ENCODE measurements at regions not wholly inside any gene's neighbourhood (a gene's known extent, or its start where the extent isn't known, plus 50 kb on each side); places are given as distances from the start of the nearest gene placed in this dataset.

GRCh38 chr10:123408660-123409059 lies 254.5 kb downstream of the BUB3 start:
- H3K4me3 ChIP-seq, result no peak overlapping the region
- ATAC-seq (no peak), DNase-seq (no peak)
- TF ChIP-seq, protein P1, sequence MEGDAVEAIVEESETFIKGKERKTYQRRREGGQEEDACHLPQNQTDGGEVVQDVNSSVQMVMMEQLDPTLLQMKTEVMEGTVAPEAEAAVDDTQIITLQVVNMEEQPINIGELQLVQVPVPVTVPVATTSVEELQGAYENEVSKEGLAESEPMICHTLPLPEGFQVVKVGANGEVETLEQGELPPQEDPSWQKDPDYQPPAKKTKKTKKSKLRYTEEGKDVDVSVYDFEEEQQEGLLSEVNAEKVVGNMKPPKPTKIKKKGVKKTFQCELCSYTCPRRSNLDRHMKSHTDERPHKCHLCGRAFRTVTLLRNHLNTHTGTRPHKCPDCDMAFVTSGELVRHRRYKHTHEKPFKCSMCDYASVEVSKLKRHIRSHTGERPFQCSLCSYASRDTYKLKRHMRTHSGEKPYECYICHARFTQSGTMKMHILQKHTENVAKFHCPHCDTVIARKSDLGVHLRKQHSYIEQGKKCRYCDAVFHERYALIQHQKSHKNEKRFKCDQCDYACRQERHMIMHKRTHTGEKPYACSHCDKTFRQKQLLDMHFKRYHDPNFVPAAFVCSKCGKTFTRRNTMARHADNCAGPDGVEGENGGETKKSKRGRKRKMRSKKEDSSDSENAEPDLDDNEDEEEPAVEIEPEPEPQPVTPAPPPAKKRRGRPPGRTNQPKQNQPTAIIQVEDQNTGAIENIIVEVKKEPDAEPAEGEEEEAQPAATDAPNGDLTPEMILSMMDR (IDR thresholded peaks at IDR 0.05), result no peak
- H3K36me3 ChIP-seq (ENCODE audit: low read depth), result no peaks in the 10 kb centered on the region
- H3K9me3 ChIP-seq, result peaks cover 9% of the 10 kb centered on the region
- H3K4me1 ChIP-seq (ENCODE audit: low read depth), result no peaks in the 10 kb centered on the region
- intact Hi-C loops (cut with DNase I, micrococcal nuclease), result no loop called here

GRCh38 chr10:123409426-123409825 lies 255.2 kb downstream of the BUB3 start:
- Histone ChIP-seq H3K4me1 (ENCODE audit: low read depth) (no peaks in the 10 kb centered on the region), H3K4me3 (no peak overlapping the region), H3K36me3 (ENCODE audit: low read depth) (no peaks in the 10 kb centered on the region), H3K9me3 (peaks cover 5% of the 10 kb centered on the region)
- intact Hi-C loops (cut with DNase I, micrococcal nuclease), result no loop called here
- TF ChIP-seq, protein P1 (IDR thresholded peaks at IDR 0.05), result no peak
- no peak for ATAC-seq
- no peak for DNase-seq

- Histone ChIP-seq H3K36me3 (ENCODE audit: low read depth) (no peaks in the 10 kb centered on the region), H3K9me3 (peaks cover under 1% of the 10 kb centered on the region), H3K4me3 (no peak overlapping the region), H3K4me1 (ENCODE audit: low read depth) (no peaks in the 10 kb centered on the region)
- intact Hi-C loops (cut with DNase I, micrococcal nuclease), result no loop called here
- TF ChIP-seq, protein P1 (IDR thresholded peaks at IDR 0.05), result no peak
- no peak for DNase-seq
- no peak for ATAC-seq
Observed at GRCh38 chr10:123409884-123410283, 255.7 kb downstream of the BUB3 start.

- TF ChIP-seq, protein P1 (IDR thresholded peaks at IDR 0.05), result no peak
- no peaks in the 10 kb centered on the region for H3K9me3 ChIP-seq
Observed at GRCh38 chr10:123413353-123413752, 252.8 kb upstream of the GPR26 start.

DNA sequence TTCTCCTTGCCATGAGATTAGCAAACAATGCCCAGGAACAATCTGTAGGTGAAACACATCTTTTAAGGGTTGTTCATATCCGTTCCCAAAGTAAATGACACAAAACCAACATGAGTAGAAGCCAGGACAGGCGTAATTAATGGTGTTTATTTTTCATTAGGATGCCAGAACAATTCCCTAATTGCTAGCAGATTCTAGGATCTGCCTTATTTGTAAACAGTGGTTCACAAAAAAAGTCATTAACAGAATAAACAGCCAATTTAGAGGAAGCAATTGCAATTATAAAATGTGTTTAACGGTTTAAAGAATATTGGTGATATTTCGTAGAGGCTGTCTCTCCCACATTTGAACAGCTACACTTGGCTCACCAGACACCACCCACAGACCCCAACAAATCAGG lies 250.6 kb upstream of the GPR26 start:
- Histone ChIP-seq H3K9me3 (no peaks in the 10 kb centered on the region), H3K4me3 (no peak overlapping the region), H3K4me1 (ENCODE audit: low read depth) (no peaks in the 10 kb centered on the region), H3K36me3 (ENCODE audit: low read depth) (no peaks in the 10 kb centered on the region)
- no peak for ATAC-seq
- intact Hi-C loops (cut with DNase I, micrococcal nuclease), result no loop called here
- no peak for DNase-seq
- TF ChIP-seq, protein P1 (IDR thresholded peaks at IDR 0.05), result no peak

More at GRCh38 chr10:123413353-123413752, 252.8 kb upstream of the GPR26 start:
- H3K4me1 ChIP-seq (ENCODE audit: low read depth), result no peaks in the 10 kb centered on the region
- intact Hi-C loops (cut with DNase I, micrococcal nuclease), result no loop called here
- no peak for DNase-seq
- ATAC-seq, result no peak
- H3K36me3 ChIP-seq (ENCODE audit: low read depth), result no peaks in the 10 kb centered on the region
- no peak overlapping the region for H3K4me3 ChIP-seq

DNA sequence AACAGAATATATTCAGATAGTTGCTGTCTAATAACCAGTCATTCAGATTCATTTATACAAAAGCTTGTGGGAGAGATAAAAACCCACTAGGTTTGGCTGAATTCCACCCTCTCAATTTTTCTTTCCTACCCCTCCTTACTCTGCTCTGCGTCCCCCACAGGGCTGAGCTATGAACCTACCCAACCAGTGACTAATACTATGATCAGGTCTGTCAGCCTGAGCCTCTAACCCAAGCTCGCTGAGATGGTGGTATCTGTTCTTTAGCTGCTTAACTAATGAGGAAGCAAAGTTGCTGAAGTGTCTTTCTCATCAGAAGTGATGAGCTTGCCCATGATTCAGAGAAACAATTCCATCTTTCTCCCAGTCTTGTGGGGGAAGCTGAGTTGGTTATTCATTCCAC lies 248.7 kb upstream of the GPR26 start:
- TF ChIP-seq, protein P1 (IDR thresholded peaks at IDR 0.05), result no peak
- no peaks in the 10 kb centered on the region for H3K4me1 ChIP-seq (ENCODE audit: low read depth)
- H3K9me3 ChIP-seq, result no peaks in the 10 kb centered on the region
- intact Hi-C loops (cut with DNase I, micrococcal nuclease), result no loop called here
- H3K4me3 ChIP-seq, result no peak overlapping the region
- ATAC-seq (no peak), DNase-seq (no peak)
- no peaks in the 10 kb centered on the region for H3K36me3 ChIP-seq (ENCODE audit: low read depth)
